ENCODE measurements at regions not wholly inside any gene's neighbourhood (a gene's known extent, or its start where the extent isn't known, plus 50 kb on each side); places are given as distances from the start of the nearest gene placed in this dataset.

GRCh38 chr1:184299406-184299790, 87.4 kb upstream of the C1orf21 start:
- TF ChIP-seq CTCF (IDR thresholded peaks at IDR 0.05): no peak
- TF ChIP-seq EZH2 (IDR thresholded peaks at IDR 0.05; ENCODE audit: borderline replicate concordance, insufficient read depth, low read depth, low read length, poor library complexity, severe bottlenecking): no peak
